ENCODE measurements at regions not wholly inside any gene's neighbourhood (a gene's known extent, or its start where the extent isn't known, plus 50 kb on each side); places are given as distances from the start of the nearest gene placed in this dataset.

DNA sequence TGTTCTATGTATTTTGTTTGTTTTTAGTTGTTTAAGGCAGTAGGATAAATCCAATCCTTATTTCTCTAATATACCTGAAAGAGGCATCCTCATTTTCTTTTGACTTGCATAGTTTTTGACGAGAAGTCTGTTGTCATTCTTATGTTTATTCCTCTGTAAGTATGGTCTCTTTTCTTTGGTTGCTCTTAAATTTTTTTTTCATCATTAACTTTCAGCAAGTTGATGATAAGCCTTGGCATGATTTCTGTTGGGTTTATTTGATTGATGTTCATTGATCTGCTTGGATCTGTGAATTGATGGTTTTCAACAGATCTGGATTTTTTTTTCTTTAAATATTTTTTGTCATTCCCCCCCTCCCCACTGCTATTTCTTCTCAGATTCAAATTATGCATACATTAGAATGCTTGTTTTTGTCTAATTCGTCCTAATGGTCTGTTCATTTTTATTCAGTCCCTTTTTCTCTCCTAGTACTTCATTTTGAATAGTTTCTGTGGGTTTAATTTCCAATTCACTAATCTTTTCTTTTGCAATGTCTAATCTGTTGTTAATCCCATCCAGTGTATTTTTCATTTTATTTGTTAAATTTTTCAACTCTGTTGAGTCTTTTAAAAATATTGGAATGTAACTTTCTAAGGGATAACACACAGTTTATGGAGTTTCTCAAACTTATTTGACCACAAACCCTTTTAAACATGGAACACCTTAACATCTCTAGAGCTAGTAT lies 495.9 kb downstream of the CSNK1G3 start:
- TF ChIP-seq RCOR1 (IDR thresholded peaks at IDR 0.05; ENCODE audit: low read length) = no peak
- no peak for TF ChIP-seq MXI1 (IDR thresholded peaks at IDR 0.05; ENCODE audit: low read depth, low read length)
- no peak for TF ChIP-seq EP300 (IDR thresholded peaks at IDR 0.05; ENCODE audit: borderline replicate concordance in 1 of 2, low read depth in 1 of 2, low read length in 1 of 2)
- TF ChIP-seq, protein P1, sequence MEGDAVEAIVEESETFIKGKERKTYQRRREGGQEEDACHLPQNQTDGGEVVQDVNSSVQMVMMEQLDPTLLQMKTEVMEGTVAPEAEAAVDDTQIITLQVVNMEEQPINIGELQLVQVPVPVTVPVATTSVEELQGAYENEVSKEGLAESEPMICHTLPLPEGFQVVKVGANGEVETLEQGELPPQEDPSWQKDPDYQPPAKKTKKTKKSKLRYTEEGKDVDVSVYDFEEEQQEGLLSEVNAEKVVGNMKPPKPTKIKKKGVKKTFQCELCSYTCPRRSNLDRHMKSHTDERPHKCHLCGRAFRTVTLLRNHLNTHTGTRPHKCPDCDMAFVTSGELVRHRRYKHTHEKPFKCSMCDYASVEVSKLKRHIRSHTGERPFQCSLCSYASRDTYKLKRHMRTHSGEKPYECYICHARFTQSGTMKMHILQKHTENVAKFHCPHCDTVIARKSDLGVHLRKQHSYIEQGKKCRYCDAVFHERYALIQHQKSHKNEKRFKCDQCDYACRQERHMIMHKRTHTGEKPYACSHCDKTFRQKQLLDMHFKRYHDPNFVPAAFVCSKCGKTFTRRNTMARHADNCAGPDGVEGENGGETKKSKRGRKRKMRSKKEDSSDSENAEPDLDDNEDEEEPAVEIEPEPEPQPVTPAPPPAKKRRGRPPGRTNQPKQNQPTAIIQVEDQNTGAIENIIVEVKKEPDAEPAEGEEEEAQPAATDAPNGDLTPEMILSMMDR (IDR thresholded peaks at IDR 0.05) = no peak
- TF ChIP-seq YY1 (IDR thresholded peaks at IDR 0.05; ENCODE audit: low read depth) = no peak
- TF ChIP-seq, protein P2, sequence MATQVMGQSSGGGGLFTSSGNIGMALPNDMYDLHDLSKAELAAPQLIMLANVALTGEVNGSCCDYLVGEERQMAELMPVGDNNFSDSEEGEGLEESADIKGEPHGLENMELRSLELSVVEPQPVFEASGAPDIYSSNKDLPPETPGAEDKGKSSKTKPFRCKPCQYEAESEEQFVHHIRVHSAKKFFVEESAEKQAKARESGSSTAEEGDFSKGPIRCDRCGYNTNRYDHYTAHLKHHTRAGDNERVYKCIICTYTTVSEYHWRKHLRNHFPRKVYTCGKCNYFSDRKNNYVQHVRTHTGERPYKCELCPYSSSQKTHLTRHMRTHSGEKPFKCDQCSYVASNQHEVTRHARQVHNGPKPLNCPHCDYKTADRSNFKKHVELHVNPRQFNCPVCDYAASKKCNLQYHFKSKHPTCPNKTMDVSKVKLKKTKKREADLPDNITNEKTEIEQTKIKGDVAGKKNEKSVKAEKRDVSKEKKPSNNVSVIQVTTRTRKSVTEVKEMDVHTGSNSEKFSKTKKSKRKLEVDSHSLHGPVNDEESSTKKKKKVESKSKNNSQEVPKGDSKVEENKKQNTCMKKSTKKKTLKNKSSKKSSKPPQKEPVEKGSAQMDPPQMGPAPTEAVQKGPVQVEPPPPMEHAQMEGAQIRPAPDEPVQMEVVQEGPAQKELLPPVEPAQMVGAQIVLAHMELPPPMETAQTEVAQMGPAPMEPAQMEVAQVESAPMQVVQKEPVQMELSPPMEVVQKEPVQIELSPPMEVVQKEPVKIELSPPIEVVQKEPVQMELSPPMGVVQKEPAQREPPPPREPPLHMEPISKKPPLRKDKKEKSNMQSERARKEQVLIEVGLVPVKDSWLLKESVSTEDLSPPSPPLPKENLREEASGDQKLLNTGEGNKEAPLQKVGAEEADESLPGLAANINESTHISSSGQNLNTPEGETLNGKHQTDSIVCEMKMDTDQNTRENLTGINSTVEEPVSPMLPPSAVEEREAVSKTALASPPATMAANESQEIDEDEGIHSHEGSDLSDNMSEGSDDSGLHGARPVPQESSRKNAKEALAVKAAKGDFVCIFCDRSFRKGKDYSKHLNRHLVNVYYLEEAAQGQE (IDR thresholded peaks at IDR 0.05; ENCODE audit: low read depth, low read length) = no peak
- no peak for TF ChIP-seq RXRA (IDR thresholded peaks at IDR 0.05; ENCODE audit: borderline replicate concordance, low read depth)
- TF ChIP-seq FOXJ3 (CRISPR knock-in tag; IDR thresholded peaks at IDR 0.05) = no peak
- no peak for TF ChIP-seq CHD2 (IDR thresholded peaks at IDR 0.05; ENCODE audit: low read length, partially characterized antibody)
- TF ChIP-seq SMC3 (IDR thresholded peaks at IDR 0.05; ENCODE audit: low read depth, low read length) = no peak
- TF ChIP-seq RAD21 (IDR thresholded peaks at IDR 0.05; ENCODE audit: low read length) = no peak
- no peak for TF ChIP-seq SIN3A (IDR thresholded peaks at IDR 0.05; ENCODE audit: borderline replicate concordance, low read depth, low read length)

Measured in SK-N-SH (cell line).